ENCODE measurements at regions not wholly inside any gene's neighbourhood (a gene's known extent, or its start where the extent isn't known, plus 50 kb on each side); places are given as distances from the start of the nearest gene placed in this dataset.

DNA sequence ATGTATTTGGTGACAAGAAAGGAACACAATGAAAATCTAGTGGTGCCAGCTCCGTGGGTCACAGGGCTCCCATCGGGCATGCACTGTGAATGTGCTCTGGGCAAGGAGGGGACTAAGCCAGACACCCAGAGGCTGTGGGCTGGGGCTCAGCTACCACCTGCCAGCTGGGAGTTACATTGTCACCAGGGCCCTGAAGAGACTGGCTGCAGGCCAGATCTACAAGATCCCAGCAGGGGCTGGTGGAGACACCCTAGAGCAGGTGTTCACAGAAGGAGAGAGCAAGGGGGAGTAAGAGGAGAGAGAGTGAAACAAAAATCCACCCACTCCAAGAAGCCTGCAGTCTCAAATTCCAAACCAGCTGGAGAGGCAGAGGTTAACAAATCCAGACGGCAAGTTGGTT, 116.6 kb upstream of the ADCY1 start:
- no peak for DNase-seq

DNA sequence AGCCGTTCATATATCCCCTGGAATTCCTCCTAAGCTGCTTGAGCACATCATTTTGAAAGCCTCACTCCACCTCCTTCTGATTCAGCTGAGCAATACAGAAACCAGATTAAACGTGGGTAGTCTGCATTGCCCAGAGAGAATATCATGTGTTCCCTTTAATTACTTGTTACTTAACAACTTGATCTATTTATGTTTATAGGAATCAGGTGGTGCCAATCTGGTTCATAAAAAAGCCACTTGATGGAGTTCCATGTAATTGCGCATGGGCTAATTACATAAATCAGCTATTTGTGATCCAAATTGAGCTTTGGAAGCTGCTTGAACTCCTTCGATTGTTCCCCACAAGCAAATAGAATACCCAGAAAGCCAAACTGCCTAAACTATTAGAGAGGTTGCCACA, 114.7 kb upstream of the ADCY1 start:
- DNase-seq: no peak

DNA sequence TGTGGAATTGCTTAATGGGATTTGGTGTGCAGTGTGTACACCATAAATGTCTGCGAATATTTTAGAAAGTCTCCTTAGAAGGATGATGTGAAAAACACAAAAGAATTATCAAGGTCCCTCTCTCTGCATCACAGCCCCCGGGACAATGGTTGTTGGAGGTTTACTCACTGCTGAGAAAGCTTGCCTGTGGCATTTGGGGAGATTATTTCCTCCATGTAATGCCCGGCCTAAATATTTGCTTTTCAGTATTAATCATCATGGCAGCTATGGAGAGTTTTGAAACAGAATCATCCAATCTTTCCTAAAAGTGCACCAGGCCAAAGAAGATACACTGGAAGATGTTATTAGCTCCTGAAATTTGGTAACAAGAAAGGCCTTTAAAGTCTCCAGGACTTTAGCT, 113.8 kb upstream of the ADCY1 start:
- no peak for DNase-seq

DNA sequence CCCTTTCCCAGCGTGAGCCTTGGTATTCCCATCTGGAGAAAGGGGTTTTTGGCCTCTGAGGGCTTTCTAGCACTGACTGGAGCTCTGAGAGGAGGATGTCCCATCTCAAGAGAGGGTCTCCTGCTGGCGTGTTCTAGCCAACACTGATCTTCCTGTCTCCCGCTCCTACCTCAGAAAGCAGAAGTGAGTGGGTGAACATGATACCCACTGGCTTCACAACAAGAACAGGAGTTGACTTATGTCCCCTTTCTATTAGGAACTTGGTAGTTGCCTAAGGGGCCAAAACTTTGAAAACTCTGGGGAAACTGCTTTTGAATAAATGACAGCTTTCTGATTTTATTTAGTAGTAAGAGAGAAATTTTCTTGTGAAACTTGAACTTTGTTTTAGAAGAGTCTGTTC, 113.1 kb upstream of the ADCY1 start:
- no peak for DNase-seq

DNA sequence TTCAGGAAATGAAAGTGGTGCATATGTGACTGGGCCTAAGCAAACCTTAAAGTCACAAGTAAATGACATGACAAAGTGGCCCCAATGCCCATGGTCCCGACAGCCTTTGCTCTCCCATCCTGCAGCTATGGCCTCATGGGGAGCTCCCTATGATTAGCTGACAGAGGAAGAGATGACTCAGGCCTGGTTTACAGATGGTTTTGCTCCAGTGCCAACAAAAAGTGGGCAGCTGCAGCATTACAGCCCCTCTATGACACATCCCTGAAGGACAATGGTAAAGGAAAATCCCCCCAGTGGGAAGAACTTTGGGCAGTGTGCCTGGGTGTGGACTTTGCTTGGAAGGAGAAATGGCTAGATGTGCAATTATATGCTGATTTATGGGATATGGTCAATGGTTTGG, 105.1 kb upstream of the ADCY1 start:
- no peak for DNase-seq

DNA sequence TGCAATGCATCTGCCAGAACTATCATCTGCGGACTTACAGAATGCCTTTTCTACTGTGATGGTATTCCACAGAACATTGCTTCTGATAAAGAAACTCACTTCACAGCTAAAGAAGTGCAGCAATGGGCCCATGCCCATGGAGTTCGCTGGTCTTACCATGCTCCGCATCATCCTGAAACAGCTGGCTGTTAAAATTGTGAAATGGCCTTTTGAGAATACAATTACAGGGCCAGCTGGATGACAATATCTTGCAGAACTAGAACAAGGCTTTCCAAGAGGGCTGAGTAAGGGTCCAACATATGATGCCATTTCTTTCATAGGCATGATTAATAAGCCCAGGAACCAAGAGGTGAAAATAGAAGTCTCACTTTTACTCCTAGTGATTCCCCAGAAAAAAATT, 104.1 kb upstream of the ADCY1 start:
- no peak for DNase-seq

DNA sequence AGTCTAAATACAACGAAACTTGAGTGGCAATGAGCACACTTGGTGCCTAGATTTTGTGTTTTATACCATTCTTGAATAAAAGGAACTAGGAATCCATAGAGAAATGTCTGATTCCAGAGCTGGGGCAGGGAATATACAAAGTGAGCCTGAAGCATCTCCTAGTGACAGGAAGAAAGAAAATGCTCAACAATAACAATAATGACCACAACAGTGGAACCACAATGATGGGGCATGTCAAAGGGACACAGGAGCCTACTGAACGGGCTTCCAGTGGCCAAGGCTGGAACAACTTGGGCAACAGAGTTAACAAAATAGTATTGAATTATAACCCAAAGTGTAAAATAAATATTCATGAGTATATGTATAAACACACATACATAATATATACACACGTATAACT, 94.4 kb upstream of the ADCY1 start:
- no peak for DNase-seq

DNA sequence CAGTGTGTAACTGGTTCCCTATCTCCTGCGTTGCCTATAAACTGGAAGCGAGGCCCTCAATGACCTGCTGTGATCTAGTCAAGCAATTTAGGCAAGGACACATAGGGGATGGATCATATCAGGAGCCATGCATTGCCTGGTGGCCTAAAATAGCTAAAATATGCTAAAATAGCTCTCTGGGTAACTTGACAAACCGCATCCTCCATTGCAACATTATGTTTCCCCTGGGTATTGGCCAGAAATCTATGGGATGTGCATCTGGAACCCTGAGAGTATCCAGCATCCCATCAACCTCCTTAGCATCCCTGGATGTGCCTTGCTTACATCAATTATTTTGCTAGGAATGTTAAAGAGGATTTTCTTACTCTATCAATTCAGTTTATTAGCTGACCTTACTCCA, 91.7 kb upstream of the ADCY1 start:
- no peak for DNase-seq

DNA sequence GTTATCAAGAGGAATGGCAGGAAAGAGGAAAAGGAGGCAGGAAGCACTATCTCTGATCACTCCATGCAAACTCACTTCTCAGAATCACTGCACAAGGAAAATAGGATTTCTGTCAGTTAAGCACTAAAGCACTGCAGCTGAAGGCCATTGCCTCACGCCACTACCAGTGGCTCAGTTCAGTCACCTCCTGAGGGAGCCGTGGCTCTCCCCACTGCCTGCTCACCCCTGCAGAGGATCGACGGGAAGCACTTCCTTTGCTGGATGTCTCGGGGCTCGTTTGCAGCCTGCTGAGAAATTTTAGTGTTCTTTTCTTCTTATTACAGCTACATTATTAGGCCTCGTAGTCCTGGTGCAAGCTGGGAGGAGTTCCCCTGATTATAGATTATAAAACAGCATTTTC, 90.1 kb upstream of the ADCY1 start:
- DNase-seq: no peak

DNA sequence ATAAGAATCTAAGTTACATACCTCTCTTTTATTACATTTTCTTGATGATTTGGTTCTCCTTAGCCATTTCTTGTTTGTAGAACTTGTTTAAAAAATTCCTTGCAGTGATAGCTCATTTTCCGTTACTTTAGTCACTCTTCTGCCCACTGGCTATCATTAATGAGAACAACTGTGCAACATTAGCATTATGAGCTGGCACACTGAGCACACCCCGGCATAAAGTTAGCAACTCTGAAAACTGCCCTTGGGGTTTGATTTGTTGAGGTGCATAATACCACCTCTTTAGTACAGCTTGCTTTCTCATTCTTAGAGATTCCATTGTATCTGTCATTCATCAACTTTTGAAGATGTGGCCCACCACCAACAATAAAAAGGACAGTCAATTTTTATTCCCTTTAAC, 87.6 kb upstream of the ADCY1 start:
- DNase-seq: no peak

DNA sequence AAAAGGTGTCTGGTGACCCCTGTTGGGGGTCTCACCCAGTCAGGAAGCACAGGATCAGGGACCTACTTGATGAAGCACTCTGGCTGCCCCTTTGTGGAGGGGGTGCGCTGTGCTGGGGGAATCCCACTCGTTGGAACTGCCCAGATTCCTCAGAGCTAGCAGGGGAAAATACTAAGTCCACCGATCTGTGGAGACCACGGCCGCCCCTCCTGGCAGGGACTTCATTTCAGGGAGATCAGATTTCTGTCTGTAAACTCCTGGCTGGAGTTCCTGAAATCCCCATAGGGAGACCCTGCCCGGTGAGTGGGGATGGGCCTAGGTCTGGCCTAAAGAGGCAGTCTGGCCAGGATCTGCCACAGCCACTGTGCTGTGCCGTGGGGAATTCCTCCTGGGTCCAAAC, 79.3 kb upstream of the ADCY1 start:
- no peak for DNase-seq

DNA sequence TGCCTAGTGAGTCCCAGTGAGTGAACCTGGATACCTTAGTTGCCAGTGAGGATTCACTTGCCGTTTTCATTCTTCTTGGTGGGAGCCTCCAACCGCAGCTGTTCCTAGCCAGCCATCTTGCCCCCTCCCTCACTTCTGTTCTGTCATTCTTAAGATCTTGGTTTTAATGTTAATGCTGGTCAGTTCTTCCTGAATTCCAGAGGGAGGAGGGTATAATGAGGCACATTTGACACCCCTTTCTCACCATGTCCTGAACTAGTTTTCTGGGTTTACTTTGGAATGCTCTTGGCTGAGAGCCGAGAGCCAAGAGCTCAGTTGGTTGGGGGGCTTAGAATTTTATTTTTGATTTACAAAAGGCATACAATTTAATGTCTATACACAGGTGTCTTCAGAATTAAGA, 78.5 kb upstream of the ADCY1 start:
- no peak for DNase-seq

DNA sequence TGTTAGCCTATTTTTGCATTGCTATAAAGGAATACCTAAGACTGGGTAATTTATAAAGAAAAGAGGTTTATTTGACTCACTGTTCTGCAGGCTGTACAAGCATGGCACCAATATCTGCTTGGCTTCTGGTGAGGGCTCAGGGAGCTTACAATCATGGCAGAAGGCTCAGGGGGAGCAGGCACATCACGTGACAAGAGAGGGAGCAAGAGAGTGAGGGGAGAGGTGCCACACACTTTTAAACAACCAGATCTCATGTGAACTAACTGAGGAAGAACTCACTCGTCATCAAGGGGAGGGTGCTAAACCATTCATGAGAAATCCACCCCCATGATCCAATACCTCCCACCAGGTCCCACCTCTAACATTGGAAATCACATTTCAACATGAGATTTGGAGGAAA, 73.9 kb upstream of the ADCY1 start:
- no peak for DNase-seq

DNA sequence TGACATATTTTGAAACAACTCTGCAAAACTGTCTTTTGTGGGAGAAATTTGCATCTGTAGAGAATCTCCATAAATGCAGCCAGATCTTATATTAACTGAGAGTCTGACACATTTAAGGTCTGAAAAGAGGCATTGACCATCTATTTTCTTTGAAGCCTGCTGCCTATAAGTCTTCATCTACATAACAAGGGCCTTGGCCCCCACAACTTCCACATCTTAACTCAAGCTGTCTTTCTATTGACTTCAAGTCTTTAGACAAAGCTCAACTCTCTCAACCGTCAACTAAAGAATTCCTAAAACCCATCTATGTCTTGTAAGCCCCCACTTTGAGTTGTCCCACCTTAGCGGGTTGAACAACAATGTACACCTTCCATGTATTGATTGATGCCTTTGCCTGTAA, 72.4 kb upstream of the ADCY1 start:
- DNase-seq: no peak

DNA sequence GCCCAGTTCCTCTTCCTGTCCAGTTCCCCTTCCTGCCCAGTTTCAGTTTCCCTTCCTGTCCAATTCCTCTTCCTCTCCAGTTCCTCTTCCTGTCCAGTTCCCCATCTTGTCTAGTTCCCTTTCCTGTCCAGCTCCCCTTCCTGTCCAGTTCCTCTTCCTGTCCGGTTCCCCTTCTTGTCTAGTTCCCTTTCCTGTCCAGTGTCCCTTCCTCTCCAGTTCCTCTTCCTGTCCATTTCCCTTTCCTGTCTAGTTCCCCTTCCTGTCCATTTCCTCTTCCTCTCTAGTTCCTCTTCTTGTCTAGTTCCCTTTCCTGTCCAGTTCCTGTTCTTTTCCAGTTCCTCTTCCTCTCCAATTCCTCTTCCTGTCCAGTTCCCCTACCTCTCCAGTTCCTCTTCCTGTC, 68.1 kb upstream of the ADCY1 start:
- no peak for DNase-seq

DNA sequence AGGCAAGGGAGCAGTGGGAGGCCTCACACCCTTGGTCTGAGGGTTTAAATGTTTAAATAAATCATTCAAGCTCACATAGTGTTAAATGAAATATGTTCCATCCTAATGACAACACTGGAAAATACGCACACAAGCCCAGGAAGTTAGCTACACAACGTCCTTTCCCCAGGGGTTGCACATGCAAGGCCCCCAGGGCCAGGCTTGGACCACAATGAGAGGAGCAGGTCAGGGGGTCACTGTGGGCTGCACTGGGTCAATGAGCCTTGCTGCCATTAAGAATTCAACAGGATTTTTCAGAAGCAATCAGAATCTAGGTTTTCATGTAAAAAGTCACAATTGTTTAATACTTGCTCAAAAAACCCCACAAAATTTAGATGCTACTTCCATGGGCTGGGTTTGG, 64.9 kb upstream of the ADCY1 start:
- DNase-seq: no peak

DNA sequence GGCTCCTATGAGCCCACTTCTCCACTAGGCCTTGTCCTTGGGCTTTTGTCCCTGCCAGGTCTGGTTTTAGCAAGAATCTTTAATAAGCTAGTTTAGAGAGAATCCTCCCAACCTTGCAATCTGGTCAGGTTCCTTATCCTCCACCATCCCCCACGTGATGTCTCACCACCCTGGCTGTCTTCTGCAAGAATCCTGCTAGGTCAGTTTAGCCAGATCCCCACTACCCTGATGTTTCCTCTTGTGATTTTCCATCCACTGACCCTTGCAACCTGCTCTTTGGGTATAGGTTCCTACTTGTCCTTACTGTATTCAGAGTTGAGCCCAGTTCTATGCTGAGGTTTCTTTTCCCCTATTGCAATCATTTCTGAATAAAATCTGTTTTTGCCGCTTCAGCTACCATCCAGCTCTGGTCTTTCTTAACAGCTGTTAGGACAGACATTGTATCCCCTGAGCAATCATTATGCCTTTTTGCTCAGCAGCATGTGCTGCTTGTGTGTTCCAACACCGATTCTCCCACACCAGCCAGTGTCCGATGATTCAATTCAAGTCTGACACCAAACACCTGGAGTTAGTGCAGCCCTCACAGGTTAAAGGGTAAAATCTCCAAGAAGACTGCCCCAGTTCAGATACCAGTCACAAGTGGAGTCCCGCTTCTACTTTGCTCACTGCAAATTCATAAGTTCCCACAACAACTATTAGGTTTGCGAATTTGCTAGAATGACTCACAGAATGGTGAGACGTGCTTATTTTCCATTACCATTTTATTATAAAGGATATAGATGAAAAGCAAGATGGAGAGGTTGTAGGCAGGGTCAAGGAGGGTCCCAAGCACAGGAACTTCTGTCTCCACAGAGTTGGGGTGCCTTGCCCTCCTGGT, 62.2 kb upstream of the ADCY1 start:
- DNase-seq: no peak

DNA sequence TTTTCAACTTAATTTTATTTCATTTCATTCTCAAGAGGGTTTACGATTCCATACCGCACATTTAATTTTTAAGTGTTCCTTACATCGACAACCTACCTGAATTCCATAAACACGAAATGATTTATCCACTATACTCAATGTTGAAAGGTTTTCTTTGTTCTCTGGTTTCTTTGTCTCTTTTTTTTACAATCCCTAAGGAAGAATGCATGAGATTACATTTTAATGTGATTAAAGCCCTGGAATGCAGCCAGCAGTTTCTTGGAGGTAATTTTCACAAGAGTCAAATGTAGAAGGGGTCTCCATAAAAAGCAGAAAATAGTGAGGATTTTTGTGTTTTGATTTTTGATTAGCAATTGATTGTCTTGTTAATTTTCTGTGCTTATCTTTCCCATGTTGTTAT, 59.2 kb upstream of the ADCY1 start:
- no peak for DNase-seq

DNA sequence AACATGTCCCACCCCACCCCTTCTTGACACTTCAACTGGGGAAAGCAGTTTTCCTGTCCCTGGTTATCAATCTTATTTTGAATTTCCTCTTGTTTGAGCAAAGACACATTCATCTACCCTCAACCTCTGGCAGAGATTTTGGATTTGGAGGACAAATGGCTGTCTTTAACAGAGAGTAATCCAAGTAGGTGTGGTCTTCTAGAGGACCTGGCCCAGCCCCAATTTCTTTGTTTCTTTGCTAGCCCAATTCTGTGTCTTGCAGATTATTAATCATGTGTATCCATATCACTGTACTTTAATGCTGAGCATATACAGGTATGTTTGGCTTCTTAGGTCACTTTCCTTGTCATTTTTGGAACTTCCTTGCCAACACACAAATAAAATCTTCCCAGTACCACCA, 58.8 kb upstream of the ADCY1 start:
- DNase-seq: no peak

Data from hematopoietic multipotent progenitor cell treated with erythropoietin and hydrocortisone succinate and interleukin-3 and kit ligand, for 6 days (in vitro differentiated cells).